ENCODE measurements at regions not wholly inside any gene's neighbourhood (a gene's known extent, or its start where the extent isn't known, plus 50 kb on each side); places are given as distances from the start of the nearest gene placed in this dataset.

GRCh38 chr3:177563792-177564191, 366.5 kb upstream of the TBL1XR1 start:
- Histone ChIP-seq H3K36me3 (no peaks in the 10 kb centered on the region), H3K4me1 (peaks cover 0 to 4% (median 0%) of the 10 kb centered on the region in 12 donors), H3K9me3 (no peaks in the 10 kb centered on the region), H3K27ac (no peak overlapping the region), H3K4me3 (no peak overlapping the region), H3K27me3 (no peaks in the 10 kb centered on the region)
- ATAC-seq (no peak), DNase-seq (no peak)
- intact Hi-C loops (cut with DNase I) = no loop called here
- TF ChIP-seq, protein P1, sequence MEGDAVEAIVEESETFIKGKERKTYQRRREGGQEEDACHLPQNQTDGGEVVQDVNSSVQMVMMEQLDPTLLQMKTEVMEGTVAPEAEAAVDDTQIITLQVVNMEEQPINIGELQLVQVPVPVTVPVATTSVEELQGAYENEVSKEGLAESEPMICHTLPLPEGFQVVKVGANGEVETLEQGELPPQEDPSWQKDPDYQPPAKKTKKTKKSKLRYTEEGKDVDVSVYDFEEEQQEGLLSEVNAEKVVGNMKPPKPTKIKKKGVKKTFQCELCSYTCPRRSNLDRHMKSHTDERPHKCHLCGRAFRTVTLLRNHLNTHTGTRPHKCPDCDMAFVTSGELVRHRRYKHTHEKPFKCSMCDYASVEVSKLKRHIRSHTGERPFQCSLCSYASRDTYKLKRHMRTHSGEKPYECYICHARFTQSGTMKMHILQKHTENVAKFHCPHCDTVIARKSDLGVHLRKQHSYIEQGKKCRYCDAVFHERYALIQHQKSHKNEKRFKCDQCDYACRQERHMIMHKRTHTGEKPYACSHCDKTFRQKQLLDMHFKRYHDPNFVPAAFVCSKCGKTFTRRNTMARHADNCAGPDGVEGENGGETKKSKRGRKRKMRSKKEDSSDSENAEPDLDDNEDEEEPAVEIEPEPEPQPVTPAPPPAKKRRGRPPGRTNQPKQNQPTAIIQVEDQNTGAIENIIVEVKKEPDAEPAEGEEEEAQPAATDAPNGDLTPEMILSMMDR (IDR thresholded peaks at IDR 0.05) = no peak
- no peak for TF ChIP-seq POLR2A (IDR thresholded peaks at IDR 0.05)
- WGBS, 4 donors = 46 to 68% (median 55%) methylated on average over 3 of the region's 3 CpGs

DNA sequence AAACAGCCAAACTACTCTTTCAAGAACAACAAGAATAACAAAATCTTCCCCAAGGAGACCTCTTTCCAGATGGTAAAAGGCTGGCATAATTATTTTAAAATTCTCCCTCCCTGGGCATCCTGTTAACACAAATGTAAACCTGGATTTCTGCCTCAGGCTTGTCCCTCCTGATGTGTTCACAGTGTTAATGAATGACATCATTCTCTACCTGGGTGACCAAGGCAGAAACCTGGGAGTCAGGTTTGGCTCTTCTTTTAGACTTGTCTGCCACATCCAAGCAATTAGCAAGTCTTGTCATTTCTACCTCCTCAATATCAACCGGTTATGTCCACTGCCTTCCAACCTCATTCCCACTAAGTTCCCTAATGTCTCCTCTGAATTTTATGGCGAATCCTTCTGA, 368.7 kb upstream of the TBL1XR1 start:
- no peak for TF ChIP-seq POLR2A (IDR thresholded peaks at IDR 0.05)
- TF ChIP-seq, protein P1 (IDR thresholded peaks at IDR 0.05) = no peak
- DNase-seq = no peak
- H3K4me3 ChIP-seq = no peak overlapping the region
- H3K27me3 ChIP-seq = no peaks in the 10 kb centered on the region
- no peaks in the 10 kb centered on the region for H3K36me3 ChIP-seq
- ATAC-seq = no peak
- 97 to 98% (median 98%) methylated on average over 2 of the region's 2 CpGs for WGBS, 4 donors
- no peak overlapping the region for H3K27ac ChIP-seq
- H3K4me1 ChIP-seq = peaks cover 0 to 10% (median 0%) of the 10 kb centered on the region in 12 donors
- intact Hi-C loops (cut with DNase I) = no loop called here
- no peaks in the 10 kb centered on the region for H3K9me3 ChIP-seq

DNA sequence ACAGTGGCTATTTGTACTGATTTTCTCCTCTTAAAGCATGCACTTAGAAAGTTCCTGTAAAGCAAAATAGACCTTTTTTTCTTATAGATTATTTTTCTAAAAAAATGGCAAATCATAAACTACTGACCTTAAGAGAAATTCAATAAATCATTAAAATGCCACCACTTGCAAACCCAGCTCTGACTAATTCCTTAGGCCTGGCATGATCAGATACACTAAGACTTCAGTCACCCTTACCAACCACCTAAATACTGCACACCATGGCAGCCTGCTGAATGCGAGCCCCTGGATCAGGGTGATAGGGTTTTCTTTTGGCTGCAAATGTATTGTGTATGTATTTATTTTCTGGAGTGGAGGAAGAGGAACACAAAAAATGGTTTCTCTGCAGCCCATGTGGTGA, 370.6 kb upstream of the TBL1XR1 start:
- Histone ChIP-seq H3K27ac (no peak overlapping the region), H3K4me1 (peaks cover 0 to 10% (median 0%) of the 10 kb centered on the region in 12 donors), H3K27me3 (no peaks in the 10 kb centered on the region), H3K36me3 (no peaks in the 10 kb centered on the region), H3K4me3 (no peak overlapping the region), H3K9me3 (no peaks in the 10 kb centered on the region)
- TF ChIP-seq, protein P1 (IDR thresholded peaks at IDR 0.05) = no peak
- no peak for TF ChIP-seq POLR2A (IDR thresholded peaks at IDR 0.05)
- ATAC-seq = no peak
- 90 to 99% (median 97%) methylated on average over 1 of the region's 1 CpG for whole genome bisulfite sequencing, 4 donors
- intact Hi-C loops (cut with DNase I) = no loop called here
- DNase-seq = no peak

DNA sequence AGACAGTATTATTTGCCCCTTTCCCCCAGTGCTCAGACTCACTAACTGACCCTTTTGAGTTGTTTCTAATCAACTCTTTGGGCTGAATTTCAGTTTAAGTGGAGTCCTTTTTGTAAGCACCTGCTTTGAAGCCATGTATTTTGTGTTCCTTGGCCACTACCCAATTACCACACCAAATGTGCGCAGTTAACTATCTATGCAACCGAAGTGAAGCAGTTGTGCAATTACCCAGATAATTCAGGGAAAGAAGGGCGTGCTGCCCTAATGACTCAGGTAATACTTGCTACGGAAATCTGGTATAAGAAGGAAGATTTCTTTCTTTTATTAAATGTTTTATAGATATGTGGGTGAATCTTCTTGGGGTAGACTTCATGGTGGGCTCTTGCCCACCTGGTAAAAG, 371.9 kb upstream of the TBL1XR1 start:
- no peak for DNase-seq
- Histone ChIP-seq H3K9me3 (no peaks in the 10 kb centered on the region), H3K27ac (no peak overlapping the region), H3K27me3 (no peaks in the 10 kb centered on the region), H3K4me3 (no peak overlapping the region), H3K36me3 (no peaks in the 10 kb centered on the region), H3K4me1 (peaks cover 0 to 10% (median 0%) of the 10 kb centered on the region in 12 donors)
- ATAC-seq = no peak
- WGBS, 4 donors = 93 to 98% (median 97%) methylated on average over 4 of the region's 4 CpGs
- intact Hi-C loops (cut with DNase I) = no loop called here
- TF ChIP-seq, protein P1 (IDR thresholded peaks at IDR 0.05) = no peak
- no peak for TF ChIP-seq POLR2A (IDR thresholded peaks at IDR 0.05)

Data from heart left ventricle (tissue), 16 donors.